ENCODE measurements at regions not wholly inside any gene's neighbourhood (a gene's known extent, or its start where the extent isn't known, plus 50 kb on each side); places are given as distances from the start of the nearest gene placed in this dataset.

DNA sequence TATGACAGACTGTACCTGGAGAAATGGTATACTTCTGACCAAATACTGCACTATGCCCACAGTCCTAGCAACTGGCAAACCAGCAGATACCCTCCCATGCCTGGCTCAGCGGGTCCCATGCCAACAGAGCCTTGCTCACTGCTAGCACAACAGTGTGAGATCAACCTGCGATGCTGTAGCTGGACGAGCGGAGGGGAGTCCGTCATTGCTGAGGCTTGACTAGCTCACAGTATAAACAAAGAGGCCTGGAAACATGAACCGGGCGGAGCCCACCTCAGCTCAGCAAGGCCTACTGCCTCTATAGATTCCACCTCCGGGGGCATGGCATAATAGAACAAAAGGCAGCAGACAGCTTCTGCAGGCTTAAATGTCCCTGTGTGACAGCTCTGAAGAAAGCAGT lies 93.2 kb upstream of the CAB39 start:
- TF ChIP-seq EZH2 (IDR thresholded peaks at IDR 0.05; ENCODE audit: borderline replicate concordance, insufficient read depth, low read depth, low read length, poor library complexity, severe bottlenecking) = no peak
- TF ChIP-seq, protein P1, sequence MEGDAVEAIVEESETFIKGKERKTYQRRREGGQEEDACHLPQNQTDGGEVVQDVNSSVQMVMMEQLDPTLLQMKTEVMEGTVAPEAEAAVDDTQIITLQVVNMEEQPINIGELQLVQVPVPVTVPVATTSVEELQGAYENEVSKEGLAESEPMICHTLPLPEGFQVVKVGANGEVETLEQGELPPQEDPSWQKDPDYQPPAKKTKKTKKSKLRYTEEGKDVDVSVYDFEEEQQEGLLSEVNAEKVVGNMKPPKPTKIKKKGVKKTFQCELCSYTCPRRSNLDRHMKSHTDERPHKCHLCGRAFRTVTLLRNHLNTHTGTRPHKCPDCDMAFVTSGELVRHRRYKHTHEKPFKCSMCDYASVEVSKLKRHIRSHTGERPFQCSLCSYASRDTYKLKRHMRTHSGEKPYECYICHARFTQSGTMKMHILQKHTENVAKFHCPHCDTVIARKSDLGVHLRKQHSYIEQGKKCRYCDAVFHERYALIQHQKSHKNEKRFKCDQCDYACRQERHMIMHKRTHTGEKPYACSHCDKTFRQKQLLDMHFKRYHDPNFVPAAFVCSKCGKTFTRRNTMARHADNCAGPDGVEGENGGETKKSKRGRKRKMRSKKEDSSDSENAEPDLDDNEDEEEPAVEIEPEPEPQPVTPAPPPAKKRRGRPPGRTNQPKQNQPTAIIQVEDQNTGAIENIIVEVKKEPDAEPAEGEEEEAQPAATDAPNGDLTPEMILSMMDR (IDR thresholded peaks at IDR 0.05) = no peak

All from B cell (primary cell).